ENCODE measurements at regions not wholly inside any gene's neighbourhood (a gene's known extent, or its start where the extent isn't known, plus 50 kb on each side); places are given as distances from the start of the nearest gene placed in this dataset.

- WGBS, 2 experiments (ENCODE audit: extremely low coverage in 1 of 2, insufficient coverage in 1 of 2, insufficient read length in 1 of 2, insufficient replicate concordance in 2 of 2, low coverage in 1 of 2, low lambda C conversion rate in 2 of 2, missing lambda C conversion rate in 1 of 2): 89% methylated on average over 5 of the region's 5 CpGs; no CpG with 5 or more reads in 1 of the 2 experiments
- ChIA-PET CTCF (ENCODE audit: partially characterized antibody) (no interaction called here), POLR2A (ENCODE audit: partially characterized antibody) (no interaction called here)
These were observed 114.9 kb downstream of the DSC3 start for GRCh38 chr18:30927517-30928075.

More at GRCh38 chr18:30927517-30928075, 114.9 kb downstream of the DSC3 start:
- Histone ChIP-seq H4K8ac (ENCODE audit: extremely low read depth, insufficient read depth, low read length) (no peak overlapping the region), H3K4me3 (ENCODE audit: extremely low read depth in 1 of 4, insufficient read depth in 2 of 4, low read depth in 3 of 4, low read length in 4 of 4) (no peak overlapping the region), H2BK20ac (ENCODE audit: low read length) (no peak overlapping the region), H3K23ac (ENCODE audit: insufficient read length) (no peak overlapping the region), H3K23me2 (ENCODE audit: low read depth, low read length) (no peaks in the 10 kb centered on the region; the same call in 1 of the 2 replicates), H3K4ac (replicated peaks; ENCODE audit: insufficient read length, low read depth, low read length) (no peak overlapping the region), H3K27ac (ENCODE audit: low read depth, low read length) (no peak overlapping the region), H3K27me3 (replicated peaks in 1 of 4; ENCODE audit: control insufficient read depth in 3 of 4, extremely low read depth in 1 of 4, insufficient read depth in 3 of 4, low read length in 3 of 4) (no peaks in the 10 kb centered on the region), H3K4me1 (replicated peaks in 1 of 4; ENCODE audit: control insufficient read depth in 3 of 4, insufficient read depth in 4 of 4, low read length in 3 of 4) (no peaks in the 10 kb centered on the region), H3K79me1 (ENCODE audit: low read depth, low read length) (no peaks in the 10 kb centered on the region), H2AK5ac (ENCODE audit: low read depth, low read length) (no peak overlapping the region), H4K20me1 (replicated peaks in 1 of 2; ENCODE audit: control insufficient read depth in 1 of 2, insufficient read depth in 2 of 2, low read length in 2 of 2) (no peaks in the 10 kb centered on the region), H3K18ac (ENCODE audit: extremely low read depth, low read length) (no peak overlapping the region), H3K9me3 (ENCODE audit: insufficient read depth in 2 of 2, low read depth in 1 of 2, low read length in 1 of 2) (no peaks in the 10 kb centered on the region), H3K9ac (replicated peaks in 1 of 4; ENCODE audit: extremely low read depth in 1 of 4, low read depth in 3 of 4, low read length in 3 of 4) (no peak overlapping the region), H3K79me2 (ENCODE audit: control insufficient read depth in 1 of 2, insufficient read depth in 2 of 2, low read length in 2 of 2) (no peaks in the 10 kb centered on the region), H2BK5ac (ENCODE audit: low read depth, low read length) (no peak overlapping the region), H4K5ac (ENCODE audit: insufficient read length, low read depth, low read length) (no peak overlapping the region), H3K4me2 (ENCODE audit: insufficient read depth in 1 of 2, low read depth in 2 of 2, low read length in 2 of 2) (no peak overlapping the region), H3K14ac (ENCODE audit: insufficient read length) (no peak overlapping the region), H2AFZ (ENCODE audit: low read length) (no peak overlapping the region), H2BK12ac (ENCODE audit: low read depth, low read length) (no peak overlapping the region), H2BK120ac (replicated peaks; ENCODE audit: low read depth, low read length) (no peak overlapping the region), H3K56ac (replicated peaks; ENCODE audit: insufficient read length, low read depth, low read length) (no peak overlapping the region), H4K91ac (replicated peaks; ENCODE audit: insufficient read length, low read length) (no peak overlapping the region), H3K36me3 (ENCODE audit: control insufficient read depth in 2 of 4, insufficient read depth in 4 of 4, low read length in 3 of 4) (no peaks in the 10 kb centered on the region), H2BK15ac (ENCODE audit: low read length) (no peak overlapping the region)
- FAIRE-seq (no peak), DNase-seq (ENCODE audit: low read depth in 1 of 2, low spot score in 2 of 2) (no peak)
- TF ChIP-seq GTF2F1 (IDR thresholded peaks at IDR 0.05; ENCODE audit: borderline replicate concordance, low read depth, low read length) (no peak), CTCF (IDR thresholded peaks at IDR 0.05; ENCODE audit: control extremely low read depth in 1 of 3, insufficient read depth in 1 of 3, low read depth in 1 of 3, low read length in 3 of 3) (peak in 1 of 3 experiments; percentile 18; a peak in 1 of 4 replicates), RAD21 (IDR thresholded peaks at IDR 0.05 in 1 of 2, conservative IDR thresholded peaks at IDR 0.05 in 1 of 2; ENCODE audit: low read depth in 2 of 2, low read length in 2 of 2) (peak; percentile 9 to 26; a peak in 1 of 4 replicates), CHD1 (IDR thresholded peaks at IDR 0.05; ENCODE audit: low read depth, low read length) (no peak), RFX5 (IDR thresholded peaks at IDR 0.05; ENCODE audit: borderline replicate concordance, low read depth, low read length) (no peak)
